ENCODE measurements at regions not wholly inside any gene's neighbourhood (a gene's known extent, or its start where the extent isn't known, plus 50 kb on each side); places are given as distances from the start of the nearest gene placed in this dataset.
"Not testable (repeated sequence)": the region's sequence is repeated elsewhere in the genome, so short reads cannot be mapped to it uniquely, and the experiment has no call there.

- TF ChIP-seq, protein P1, sequence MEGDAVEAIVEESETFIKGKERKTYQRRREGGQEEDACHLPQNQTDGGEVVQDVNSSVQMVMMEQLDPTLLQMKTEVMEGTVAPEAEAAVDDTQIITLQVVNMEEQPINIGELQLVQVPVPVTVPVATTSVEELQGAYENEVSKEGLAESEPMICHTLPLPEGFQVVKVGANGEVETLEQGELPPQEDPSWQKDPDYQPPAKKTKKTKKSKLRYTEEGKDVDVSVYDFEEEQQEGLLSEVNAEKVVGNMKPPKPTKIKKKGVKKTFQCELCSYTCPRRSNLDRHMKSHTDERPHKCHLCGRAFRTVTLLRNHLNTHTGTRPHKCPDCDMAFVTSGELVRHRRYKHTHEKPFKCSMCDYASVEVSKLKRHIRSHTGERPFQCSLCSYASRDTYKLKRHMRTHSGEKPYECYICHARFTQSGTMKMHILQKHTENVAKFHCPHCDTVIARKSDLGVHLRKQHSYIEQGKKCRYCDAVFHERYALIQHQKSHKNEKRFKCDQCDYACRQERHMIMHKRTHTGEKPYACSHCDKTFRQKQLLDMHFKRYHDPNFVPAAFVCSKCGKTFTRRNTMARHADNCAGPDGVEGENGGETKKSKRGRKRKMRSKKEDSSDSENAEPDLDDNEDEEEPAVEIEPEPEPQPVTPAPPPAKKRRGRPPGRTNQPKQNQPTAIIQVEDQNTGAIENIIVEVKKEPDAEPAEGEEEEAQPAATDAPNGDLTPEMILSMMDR (conservative IDR thresholded peaks at IDR 0.05): no peak
- no peak overlapping the region for H3K27ac ChIP-seq
These were observed 269.6 kb downstream of the ADGRD1 start for GRCh38 chr12:131223171-131223761.

GRCh38 chr12:131223791-131224225 is 270.1 kb downstream of the ADGRD1 start:
- TF ChIP-seq, protein P1 (conservative IDR thresholded peaks at IDR 0.05): no peak
- no peak overlapping the region for H3K27ac ChIP-seq

- H3K27ac ChIP-seq: not testable (repeated sequence)
These were observed 270.7 kb downstream of the ADGRD1 start for GRCh38 chr12:131224226-131225065.

GRCh38 chr12:131225066-131225380 is 271.3 kb downstream of the ADGRD1 start:
- H3K27ac ChIP-seq: not testable (repeated sequence)

DNA sequence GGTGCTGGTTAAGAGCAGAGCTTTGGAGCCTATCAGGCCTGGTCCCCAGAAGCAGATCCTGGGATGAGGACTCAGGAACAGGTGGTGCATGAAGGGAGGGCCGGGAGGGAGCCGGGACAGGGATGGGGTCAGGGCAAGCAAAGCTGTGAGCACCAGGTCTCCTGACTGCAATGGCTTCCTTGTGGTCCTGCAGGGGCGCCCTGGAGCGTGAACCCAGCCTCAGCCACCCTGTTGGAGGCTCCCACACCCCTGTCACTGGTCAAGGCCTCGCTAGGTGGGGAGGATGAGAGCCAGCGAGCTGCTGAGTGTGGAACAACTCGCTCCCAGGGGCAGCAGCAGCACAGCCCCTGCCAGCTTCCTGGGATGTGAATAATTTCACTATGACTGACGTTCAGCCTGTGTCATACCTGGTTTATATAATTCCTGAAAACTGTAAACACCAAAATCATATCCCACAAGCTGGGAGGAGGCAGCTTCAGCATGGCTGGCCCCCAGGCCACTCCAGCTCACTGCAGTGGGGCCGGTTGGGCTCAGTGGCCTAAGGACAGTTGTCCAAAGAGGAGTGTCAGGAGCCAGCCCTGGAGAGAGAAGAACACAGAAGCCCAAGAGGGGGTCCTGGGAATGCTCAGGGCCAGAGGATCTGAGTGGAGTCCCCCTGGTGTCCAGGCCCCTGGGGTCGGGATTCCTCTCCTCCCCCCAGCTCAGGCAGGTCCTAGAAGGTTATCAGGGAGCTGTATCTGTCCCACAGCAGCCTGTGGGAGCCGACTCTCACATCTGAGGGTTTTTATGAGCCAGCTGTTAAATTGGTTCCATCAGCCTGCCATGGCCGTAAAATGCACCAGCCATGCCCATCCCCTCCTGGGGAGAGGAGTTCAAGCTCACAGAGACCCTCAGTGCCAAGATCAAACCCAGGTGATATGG is 272.9 kb downstream of the ADGRD1 start:
- H3K27ac ChIP-seq: no peak overlapping the region

GRCh38 chr12:131227641-131228040 is 273.9 kb downstream of the ADGRD1 start:
- not testable (repeated sequence) for H3K27ac ChIP-seq

More for the DNA sequence above, 272.9 kb downstream of the ADGRD1 start:
- TF ChIP-seq, protein P1 (conservative IDR thresholded peaks at IDR 0.05): no peak

DNA sequence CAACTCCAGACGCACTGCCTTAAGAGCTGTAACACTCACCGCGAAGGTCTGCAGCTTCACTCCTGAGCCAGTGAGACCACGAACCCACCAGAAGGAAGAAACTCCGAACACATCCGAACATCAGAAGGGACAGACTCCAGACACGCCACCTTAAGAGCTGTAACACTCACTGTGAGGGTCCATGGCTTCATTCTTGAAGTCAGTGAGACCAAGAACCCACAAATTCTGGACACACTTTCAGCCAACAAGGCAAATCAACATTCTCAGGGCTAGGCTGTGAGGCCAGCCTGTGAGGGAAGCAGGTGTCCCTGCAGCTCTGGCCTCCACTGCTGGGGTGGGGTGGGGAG is 275.3 kb downstream of the ADGRD1 start:
- not testable (repeated sequence) for H3K27ac ChIP-seq

- H3K27ac ChIP-seq: peak overlapping the region; percentile 14; the same call in 1 of the 2 replicates
- TF ChIP-seq, protein P1 (conservative IDR thresholded peaks at IDR 0.05): no peak
These were observed 276.0 kb downstream of the ADGRD1 start for GRCh38 chr12:131229426-131230339.

Measured in VCaP (cell line).